HG03442 (cell line): ENCODE measurements at regions not wholly inside any gene's neighbourhood (a gene's known extent, or its start where the extent isn't known, plus 50 kb on each side); places are given as distances from the start of the nearest gene placed in this dataset.

Source experiments
- ATAC-seq: cut with Tn5 transposase; IDR thresholded peaks from one replicate; pipeline ENCODE4 v1.9.1; 2021; ENCODE audit warnings: mild to moderate bottlenecking, moderate library complexity; ENCODE audit not compliant: unreplicated experiment

DNA sequence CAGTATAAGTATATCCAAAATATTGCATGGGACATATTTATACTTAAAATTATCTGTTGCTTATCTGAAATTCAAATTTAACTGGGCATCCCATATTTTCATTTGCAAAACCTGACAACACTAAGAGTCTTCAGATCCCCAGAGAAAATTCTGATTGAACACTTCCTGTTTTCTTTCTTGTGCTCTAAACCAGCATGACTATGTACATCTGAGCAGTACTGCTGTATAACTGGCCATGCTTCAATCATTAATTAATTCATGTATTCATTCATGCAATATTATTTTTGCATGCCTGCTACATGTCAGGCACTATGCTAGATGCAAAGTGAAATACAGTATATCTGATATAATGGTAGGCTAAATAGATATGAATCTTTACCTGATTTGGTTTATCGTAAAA lies 461.2 kb downstream of the TLR4 start:
- no peak for ATAC-seq

DNA sequence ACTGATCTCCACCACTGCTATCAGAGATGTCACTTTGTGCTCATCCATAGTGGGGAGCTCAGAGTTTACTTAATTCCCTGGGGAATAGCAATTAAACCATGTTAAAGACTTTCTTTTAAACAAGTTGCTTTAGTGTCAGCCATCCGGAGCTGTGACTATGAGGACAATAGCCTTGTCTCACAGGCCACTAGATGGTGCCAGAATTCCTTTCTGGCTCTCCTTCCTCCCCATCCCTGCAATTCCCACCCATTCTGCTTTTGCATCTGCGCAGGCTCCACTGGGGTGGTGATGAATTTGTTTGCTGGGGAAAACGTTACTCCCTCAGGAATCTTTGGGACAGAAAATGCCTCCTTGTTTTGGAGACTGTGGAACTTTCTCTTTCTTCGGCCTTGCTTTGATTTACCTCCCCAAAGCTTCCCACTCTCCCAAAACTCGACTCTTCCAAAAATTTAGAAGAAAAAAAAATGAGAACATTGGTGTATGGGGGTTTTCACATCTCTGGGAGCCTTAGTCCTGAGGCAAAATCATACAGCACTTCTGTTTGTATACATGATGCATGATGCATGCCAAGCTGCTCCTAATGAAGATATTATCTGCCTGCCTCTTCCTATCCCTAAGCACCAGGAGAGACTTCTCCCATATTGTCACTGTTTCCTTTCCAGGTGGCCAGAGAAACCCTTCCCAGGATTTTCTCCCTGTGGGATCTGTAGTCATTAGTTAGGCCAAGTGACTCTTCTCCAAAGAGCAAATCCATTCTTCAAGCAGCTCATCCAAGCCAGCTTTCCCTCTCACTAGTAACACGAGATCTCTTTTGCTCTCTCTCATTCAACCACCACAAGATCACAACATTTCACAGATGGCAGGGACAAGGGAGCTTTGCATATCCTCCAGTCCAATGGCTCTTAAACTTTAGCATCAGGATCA lies 466.1 kb downstream of the TLR4 start:
- no peak for ATAC-seq

DNA sequence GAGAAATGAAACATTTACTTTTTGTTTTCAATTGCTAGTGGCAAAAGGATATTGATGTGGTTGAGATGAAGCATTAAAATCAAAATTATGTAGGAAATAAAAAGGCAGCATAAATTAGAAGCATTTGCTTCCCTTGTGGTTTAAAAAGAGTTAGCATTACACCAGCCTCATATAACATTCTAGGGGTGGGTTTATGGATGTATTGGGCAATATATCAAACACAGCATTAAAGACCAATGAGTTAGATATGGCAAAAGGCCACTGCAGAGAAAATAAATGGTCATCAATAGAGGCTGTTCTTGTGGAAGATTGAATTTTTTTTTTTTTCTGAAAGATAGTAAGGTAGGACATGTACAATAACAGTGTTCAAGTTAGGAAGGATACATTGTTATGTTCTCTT lies 473.0 kb downstream of the TLR4 start:
- no peak for ATAC-seq

DNA sequence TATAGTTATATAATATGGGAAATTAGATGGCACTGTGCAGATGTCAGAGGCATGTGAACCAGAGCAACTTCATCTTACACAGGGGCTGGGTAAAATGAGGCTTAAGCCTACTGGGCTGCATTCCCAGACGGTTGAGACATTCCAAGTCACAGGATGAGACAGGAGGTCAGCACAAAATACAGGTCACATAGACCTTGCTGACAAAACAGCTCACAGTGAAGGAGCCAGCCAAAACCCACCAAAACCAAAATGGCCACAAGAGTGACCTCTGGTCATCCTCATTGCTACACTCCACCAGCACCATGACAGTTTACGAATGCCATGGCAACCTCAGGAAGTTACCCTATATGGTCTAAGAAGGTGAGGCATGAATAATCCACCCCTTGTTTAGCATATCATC lies 479.4 kb downstream of the TLR4 start:
- no peak for ATAC-seq

DNA sequence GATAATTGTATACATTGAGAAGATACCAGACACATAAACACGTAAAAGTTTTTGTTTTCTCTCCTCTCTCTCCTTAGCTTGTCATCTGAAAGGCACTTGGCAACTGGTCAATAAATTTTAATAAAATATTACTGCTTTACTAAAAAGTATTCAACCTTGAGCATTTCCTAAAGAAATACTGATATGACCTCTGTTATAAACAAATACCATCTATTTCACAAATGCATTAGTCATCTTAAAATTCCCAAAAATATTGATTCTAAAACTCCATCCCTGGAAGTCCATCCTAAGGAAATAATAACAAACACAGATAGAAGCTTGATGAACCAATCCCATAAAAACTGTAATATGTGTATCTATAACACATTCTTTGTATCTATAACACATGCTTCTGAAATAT lies 483.2 kb downstream of the TLR4 start:
- ATAC-seq: no peak

DNA sequence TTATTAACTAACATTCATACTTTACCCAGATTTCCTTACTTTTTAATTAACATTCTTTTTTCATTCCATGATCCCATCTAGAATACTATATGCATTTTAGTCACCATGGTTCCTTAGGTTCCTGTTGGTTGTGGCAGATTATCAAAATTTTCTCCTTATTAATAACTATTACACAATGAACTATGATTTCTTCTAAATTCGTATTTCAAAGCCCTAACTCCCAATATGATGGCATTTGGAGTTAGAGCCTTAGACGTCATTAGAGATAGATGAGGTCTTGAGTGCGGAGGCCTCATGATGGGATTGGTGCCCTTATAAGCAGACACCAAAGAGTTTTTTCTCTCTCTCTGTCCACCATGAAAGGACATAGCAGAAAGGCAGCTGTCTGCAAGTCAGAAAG lies 485.4 kb downstream of the TLR4 start:
- ATAC-seq: no peak

DNA sequence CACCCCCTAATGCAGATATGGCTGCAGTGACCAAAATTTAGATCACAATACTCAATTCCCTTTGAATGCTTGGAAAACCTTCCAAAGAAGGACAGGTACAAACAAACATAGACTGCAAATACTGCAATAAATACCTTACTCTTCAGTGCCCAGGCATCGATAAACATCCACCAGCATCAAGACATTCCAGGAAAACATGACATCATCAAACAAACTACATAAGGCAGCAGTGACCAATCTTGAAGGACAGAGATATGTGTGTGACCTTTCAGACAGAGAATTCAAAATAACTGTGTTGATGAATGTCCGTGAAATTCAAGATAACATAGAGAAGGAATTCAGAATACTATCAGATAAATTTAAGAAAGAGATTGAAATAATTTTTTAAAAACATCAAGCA lies 488.6 kb downstream of the TLR4 start:
- no peak for ATAC-seq

DNA sequence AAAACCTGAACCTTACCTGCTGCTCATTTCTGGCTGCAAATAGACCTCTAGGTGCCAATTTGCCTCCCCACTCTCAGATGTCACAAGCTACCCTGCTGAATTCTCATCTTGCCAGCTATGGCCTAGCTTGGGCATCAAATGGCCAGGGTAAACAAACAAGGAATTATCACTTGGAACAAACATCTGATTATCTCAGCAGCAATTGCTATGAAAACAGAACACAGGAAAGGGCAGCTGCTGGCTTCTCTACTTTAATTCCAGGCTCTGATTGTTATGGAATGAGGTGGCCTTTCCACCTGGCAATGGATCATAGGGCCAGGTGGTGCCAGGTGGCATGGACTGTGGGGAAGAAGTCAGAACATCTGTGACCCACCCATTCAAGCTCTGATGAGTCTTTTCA lies 505.1 kb downstream of the TLR4 start:
- ATAC-seq: no peak

DNA sequence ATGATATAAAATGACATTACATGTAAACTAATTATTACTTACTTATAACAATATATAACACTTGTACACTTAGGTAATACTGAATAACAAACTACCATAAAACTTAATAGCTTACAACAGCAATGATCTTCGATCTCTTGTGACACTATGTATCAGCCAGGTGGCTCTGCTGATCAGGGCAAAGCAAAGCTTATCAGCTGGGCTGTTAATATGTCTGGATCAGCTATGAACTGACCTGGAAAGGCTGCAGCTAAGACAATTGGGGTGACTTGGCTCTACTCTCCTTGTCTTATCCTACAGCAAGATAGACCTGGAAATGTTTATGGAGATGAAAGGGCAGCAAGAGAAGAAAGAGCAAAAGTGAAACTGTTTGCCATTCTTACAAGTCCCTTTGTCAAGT lies 511.3 kb downstream of the TLR4 start:
- ATAC-seq: no peak

DNA sequence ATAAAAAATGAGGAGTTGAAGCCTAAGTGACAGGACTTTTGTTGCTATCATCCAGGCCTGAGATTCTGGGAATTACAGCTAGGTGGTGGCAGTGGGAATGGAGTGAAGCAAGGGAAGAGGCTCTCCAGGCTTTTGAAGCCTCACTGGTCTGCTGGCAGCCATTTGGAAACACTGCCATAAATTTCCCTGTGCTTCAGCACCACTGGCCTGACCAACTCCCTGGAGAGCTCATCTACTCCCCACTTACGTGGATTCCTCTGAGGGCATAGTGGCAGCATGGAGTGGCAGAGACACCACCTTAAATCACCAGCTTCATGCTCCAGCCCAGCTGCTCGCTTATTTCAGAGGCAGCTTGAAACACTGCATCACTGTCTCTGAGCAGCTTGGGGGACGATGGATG lies 518.2 kb downstream of the TLR4 start:
- no peak for ATAC-seq

DNA sequence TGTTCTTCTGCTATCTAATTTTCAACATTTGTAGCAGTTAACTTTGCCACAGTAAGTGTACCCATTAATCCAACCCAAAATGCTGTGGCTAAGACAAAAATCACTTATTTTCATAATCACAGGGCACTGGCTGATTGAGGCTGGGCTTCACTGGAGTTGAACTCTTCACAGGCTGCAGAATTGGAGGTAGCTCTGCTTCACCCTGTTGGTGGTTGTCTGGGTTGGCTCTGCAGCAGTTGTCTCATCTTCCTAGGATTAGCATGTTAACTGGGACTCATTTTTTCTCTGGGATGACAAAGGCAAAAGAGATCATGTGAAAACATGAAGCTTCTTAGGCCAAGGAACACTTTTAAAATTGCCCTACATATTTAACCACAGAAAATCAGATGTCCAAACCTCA lies 518.9 kb downstream of the TLR4 start:
- no peak for ATAC-seq

DNA sequence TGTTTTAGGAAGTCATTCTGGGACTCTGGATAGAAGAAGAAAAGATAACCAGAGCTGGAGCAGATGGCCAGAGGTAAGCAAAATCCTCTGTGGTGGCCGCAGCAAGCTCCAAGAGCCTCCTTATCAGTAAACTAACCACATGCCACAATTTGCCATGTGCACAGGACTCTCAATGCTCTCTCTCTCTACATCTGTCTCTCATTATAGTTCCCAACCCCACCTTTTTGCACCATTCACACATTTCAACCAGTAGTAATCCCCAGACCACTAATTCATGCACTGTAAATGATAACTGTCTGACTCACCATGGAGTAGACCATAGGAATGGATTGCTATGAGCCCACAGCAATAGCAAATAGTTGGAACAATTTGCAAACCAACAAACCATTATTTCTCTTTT lies 526.1 kb downstream of the TLR4 start:
- ATAC-seq: no peak

DNA sequence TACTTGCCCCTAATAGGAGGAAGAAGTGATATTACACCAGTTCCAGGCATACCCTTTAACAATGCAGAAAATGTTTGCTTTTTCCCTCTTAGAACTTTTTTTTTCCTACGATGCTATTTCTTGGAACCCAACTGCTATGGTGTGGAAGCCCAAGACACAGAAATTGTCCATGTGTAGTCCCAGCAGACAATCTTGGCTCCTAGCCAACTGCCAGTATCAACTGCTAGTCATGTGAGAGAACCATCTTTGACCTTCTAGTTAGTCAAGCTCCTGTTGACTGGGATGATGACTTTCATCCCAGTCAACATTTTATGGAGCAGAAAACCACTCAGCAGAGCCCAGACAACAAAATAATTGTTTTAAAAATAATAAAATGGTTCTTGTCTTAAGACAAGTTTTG lies 532.4 kb downstream of the TLR4 start:
- no peak for ATAC-seq

DNA sequence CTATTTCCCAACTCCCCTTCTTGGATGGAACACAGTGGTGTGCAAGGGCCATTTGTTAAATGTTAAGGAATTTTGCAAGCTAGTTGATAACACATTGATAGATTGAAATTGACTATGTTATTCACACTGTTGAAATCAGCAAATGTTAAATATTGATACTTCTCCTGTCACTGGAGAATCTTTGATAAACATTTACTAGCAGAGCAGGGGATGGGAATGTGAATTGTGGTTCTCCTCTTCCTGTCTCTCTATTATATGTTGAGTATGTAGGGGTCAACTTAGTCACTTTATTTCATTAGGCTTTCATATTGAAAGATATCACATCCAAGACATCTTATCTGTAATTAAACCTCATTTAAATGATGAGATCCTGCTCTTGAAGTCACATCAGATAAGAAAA lies 533.9 kb downstream of the TLR4 start:
- no peak for ATAC-seq

DNA sequence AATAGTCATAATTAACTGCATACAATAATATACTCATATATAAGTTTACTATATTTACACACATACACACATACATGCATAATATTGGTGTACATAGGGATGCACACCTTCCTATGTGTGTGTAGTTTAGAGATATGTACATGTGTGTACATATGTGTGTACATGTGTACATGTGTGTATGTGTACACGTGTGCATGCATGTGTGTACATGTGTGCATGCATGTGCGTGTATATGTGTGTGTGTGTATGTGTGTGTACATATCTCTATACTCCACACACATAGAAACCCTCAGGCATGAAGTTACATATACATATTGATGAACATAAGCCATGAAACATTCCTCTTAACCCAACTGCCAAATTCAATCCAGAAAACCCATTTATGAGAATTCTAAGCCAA lies 547.8 kb downstream of the TLR4 start:
- no peak for ATAC-seq

DNA sequence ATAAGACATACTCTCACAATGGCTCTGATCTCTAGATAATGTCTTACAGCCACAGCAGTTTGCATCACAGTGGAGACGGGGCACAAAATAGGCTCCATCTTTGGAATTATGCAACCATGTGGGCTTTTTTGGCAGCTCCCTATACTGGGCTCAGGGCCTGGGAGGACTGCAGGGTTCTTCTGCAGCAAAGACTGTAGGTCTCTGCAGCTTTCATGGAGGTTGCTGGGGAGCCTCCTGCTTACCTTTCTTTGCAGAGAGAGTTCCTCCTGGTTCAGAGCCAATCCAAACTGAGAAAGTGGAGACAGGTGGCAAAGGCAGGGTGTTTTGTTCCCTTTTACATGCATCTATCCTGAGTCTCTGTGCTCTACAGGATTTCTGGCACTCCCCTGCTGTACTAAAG lies 558.0 kb downstream of the TLR4 start:
- no peak for ATAC-seq

DNA sequence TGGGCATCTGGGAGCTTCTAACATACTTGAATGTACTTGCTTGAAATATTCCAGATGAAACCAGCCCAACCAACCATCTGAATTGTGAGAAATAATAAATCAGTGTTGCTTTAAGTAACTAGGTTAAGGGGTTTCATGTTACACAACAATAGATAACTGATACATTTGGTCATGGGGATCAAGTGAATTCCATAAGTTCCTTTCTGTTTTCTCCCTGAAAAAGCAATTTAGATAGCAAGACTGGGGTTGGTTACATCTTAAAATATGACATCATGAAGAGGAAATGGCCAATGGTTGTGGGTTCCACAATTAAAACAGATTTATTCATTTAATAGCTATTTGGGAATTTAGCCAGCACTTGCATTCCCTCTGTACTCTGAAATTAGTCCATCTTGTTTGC lies 559.7 kb downstream of the TLR4 start:
- ATAC-seq: no peak

DNA sequence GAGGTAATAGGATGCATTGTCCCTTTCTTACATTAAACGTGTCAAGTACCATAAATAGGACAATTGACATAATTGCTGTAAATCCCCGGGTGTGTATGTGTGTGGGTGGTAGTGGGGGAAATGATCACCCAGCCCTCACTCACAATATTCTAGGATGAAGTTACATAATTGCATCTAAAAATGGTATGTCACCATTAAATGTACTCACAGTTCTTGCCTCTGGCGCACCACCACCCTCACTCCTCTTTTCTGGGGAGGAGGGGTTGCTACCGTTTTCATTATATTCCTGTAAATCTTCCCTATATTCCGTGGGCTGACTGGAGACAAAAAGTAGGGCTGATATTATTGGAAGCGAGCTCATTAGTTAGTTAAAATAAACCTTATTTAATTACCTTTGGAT lies 563.8 kb downstream of the TLR4 start:
- ATAC-seq: no peak

DNA sequence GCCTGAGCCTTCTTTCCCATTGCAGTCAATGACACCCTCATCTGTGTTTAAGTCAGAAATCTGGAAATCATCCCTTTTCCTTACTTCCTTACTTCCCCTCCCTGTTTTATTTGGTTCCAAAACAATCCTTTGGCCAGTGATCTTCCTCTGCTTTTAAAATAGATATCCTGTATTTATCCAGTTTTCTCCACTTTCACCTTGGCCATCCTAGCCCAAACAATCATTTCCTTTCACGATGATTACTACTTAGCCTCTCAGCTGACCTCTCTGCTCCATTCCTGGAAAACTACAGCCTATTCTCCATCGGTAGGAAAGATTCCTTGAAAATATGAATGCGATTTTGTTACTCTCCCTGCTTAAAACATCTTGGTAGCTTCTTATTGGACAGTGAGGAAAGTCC lies 565.4 kb downstream of the TLR4 start:
- no peak for ATAC-seq

DNA sequence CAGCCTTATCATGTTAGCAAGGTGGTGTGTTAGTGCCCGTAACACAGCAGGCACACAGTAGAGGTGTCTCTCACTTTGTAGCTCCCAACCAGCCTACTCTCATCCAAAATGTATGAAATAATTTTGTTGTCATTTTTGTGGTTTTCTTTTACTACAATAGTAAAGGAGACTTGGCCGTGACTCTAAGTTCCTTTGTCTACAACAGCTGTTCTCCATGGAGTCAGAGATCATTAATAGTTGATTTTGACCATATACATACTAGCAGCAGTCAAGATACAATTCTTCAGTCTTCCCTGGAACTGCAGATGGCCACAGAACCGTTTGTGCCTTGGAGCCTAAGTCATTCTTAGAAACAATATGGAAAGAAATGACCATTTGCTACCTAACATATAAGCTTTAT lies 567.1 kb downstream of the TLR4 start:
- ATAC-seq: no peak

DNA sequence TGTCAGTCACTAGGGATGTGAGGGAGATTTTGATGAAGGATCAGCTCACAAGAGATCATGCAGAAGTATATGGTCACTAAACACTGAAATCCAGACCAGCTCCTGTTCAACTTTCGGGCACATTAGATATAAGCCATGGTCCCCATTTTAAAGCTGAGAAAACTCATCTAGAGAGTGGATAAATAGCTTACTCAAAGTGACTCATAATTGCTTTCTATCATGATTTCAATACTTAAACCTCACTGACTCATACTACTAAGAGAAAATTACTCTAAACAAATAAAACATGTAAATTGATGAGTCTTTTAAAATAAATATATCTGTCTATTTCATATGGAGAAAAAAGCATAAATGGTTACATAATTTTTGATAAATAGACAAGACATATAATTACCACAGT lies 567.7 kb downstream of the TLR4 start:
- ATAC-seq: no peak

DNA sequence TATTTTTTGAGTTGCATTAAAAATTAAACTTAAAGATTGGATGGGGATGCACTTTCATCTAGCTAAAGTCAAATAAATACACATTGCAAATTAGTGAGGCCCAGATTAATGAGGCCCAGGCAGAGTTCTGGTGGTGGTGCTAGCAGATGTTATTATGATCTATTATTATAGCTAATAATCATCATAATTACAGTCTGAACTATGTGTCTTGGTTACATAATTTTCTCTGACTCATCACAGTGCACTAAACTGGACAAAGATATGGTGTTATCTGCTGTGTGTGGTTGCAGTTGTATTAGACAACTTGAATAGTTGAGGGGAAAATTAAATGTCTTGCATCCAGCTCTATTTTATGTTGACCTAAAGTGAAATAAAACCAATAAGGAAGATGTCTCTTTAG lies 568.8 kb downstream of the TLR4 start:
- ATAC-seq: no peak

DNA sequence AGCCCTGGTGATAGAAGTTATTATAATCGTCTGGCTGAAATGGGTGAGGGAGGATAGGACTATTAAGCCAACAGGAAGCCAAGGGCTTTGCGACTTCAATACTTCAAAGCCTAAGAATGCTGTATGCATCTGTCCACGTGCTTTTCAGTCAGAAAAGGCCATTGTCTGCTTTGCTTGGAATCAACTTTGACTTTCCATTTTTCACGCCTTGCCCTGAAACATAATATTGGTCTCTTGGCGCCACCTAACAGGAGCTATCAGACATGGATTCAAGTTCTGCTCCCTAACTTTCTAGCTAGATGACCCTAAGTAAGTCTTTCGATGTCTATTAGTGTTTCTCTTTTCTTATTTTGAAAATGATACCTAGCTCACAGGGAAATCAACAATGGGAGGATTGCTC lies 572.6 kb downstream of the TLR4 start:
- ATAC-seq: no peak
